ENCODE measurements at regions not wholly inside any gene's neighbourhood (a gene's known extent, or its start where the extent isn't known, plus 50 kb on each side); places are given as distances from the start of the nearest gene placed in this dataset.

- no peak overlapping the region for H3K4me3 ChIP-seq (ENCODE audit: low read depth, low read length)
- no peak for TF ChIP-seq CTCF (IDR thresholded peaks at IDR 0.05; ENCODE audit: borderline replicate concordance, insufficient read depth, low read depth, low read length)
Observed at GRCh38 chr10:21010615-21011014, 113.5 kb upstream of the NEBL start.

- no peak overlapping the region for H3K4me3 ChIP-seq (ENCODE audit: low read depth, low read length)
- no peak for TF ChIP-seq CTCF (IDR thresholded peaks at IDR 0.05; ENCODE audit: borderline replicate concordance, insufficient read depth, low read depth, low read length)
Observed at GRCh38 chr10:21003240-21003822, 106.2 kb upstream of the NEBL start.

- no peak for TF ChIP-seq CTCF (IDR thresholded peaks at IDR 0.05; ENCODE audit: borderline replicate concordance, insufficient read depth, low read depth, low read length)
Observed at GRCh38 chr10:21002091-21002878, 105.2 kb upstream of the NEBL start.

GRCh38 chr10:20999699-21000098 is 102.6 kb upstream of the NEBL start:
- H3K4me3 ChIP-seq (ENCODE audit: low read depth, low read length): no peak overlapping the region
- TF ChIP-seq CTCF (IDR thresholded peaks at IDR 0.05; ENCODE audit: borderline replicate concordance, insufficient read depth, low read depth, low read length): no peak

More at GRCh38 chr10:21002091-21002878, 105.2 kb upstream of the NEBL start:
- H3K4me3 ChIP-seq (ENCODE audit: low read depth, low read length): no peak overlapping the region

- TF ChIP-seq CTCF (IDR thresholded peaks at IDR 0.05; ENCODE audit: borderline replicate concordance, insufficient read depth, low read depth, low read length): no peak
Observed at GRCh38 chr10:20998036-20998435, 100.9 kb upstream of the NEBL start.

GRCh38 chr10:20995123-20995987 is 98.2 kb upstream of the NEBL start:
- H3K4me3 ChIP-seq (ENCODE audit: low read depth, low read length): no peak overlapping the region
- no peak for TF ChIP-seq CTCF (IDR thresholded peaks at IDR 0.05; ENCODE audit: borderline replicate concordance, insufficient read depth, low read depth, low read length)

More at GRCh38 chr10:20998036-20998435, 100.9 kb upstream of the NEBL start:
- no peak overlapping the region for H3K4me3 ChIP-seq (ENCODE audit: low read depth, low read length)

All from GM12875 (cell line).